DMS114 treated with DMSO at 0.1 percent for 48 hours (cell line): ENCODE measurements at regions not wholly inside any gene's neighbourhood (a gene's known extent, or its start where the extent isn't known, plus 50 kb on each side); places are given as distances from the start of the nearest gene placed in this dataset.
"Not testable (repeated sequence)": the region's sequence is repeated elsewhere in the genome, so short reads cannot be mapped to it uniquely, and the experiment has no call there.

ENCODE experiments used
- DNase-seq: peaks from one replicate; lab custom pipeline; 2025; ENCODE audit not compliant: unreplicated experiment; lab: John Stamatoyannopoulos, UW

- no peak for DNase-seq
Measured at GRCh38 chr5:39720136-39720535, 295.4 kb upstream of the DAB2 start.

- no peak for DNase-seq
Measured at GRCh38 chr5:39717176-39717897, 292.6 kb upstream of the DAB2 start.

GRCh38 chr5:39716532-39717028 lies 291.8 kb upstream of the DAB2 start:
- DNase-seq = no peak

- DNase-seq = peak; percentile 9
Measured at GRCh38 chr5:39714036-39714698, 289.4 kb upstream of the DAB2 start.

GRCh38 chr5:39713250-39713916 lies 288.6 kb upstream of the DAB2 start:
- DNase-seq = no peak

GRCh38 chr5:39712316-39713249 lies 287.8 kb upstream of the DAB2 start:
- no peak for DNase-seq

GRCh38 chr5:39711821-39712220 lies 287.0 kb upstream of the DAB2 start:
- no peak for DNase-seq

- DNase-seq = no peak
Measured at GRCh38 chr5:39709032-39709431, 284.3 kb upstream of the DAB2 start.

GRCh38 chr5:39702928-39703327 lies 278.1 kb upstream of the DAB2 start:
- DNase-seq = no peak

GRCh38 chr5:39700523-39700922 lies 275.7 kb upstream of the DAB2 start:
- no peak for DNase-seq

GRCh38 chr5:39698838-39699560 lies 274.2 kb upstream of the DAB2 start:
- DNase-seq = no peak

- no peak for DNase-seq
Measured at GRCh38 chr5:39697881-39698280, 273.1 kb upstream of the DAB2 start.

GRCh38 chr5:39696672-39697398 lies 272.1 kb upstream of the DAB2 start:
- no peak for DNase-seq

- DNase-seq = no peak
Measured at GRCh38 chr5:39691993-39692392, 267.2 kb upstream of the DAB2 start.

- no peak for DNase-seq
Measured at GRCh38 chr5:39691136-39691535, 266.4 kb upstream of the DAB2 start.

GRCh38 chr5:39689919-39690318 lies 265.1 kb upstream of the DAB2 start:
- no peak for DNase-seq

GRCh38 chr5:39687924-39688323 lies 263.1 kb upstream of the DAB2 start:
- DNase-seq = not testable (repeated sequence)

GRCh38 chr5:39680213-39680612 lies 255.4 kb upstream of the DAB2 start:
- no peak for DNase-seq

GRCh38 chr5:39678534-39678933 lies 253.8 kb upstream of the DAB2 start:
- no peak for DNase-seq

- no peak for DNase-seq
Measured at GRCh38 chr5:39675676-39676075, 250.9 kb upstream of the DAB2 start.
